OCI-LY3 (cell line): ENCODE measurements at regions not wholly inside any gene's neighbourhood (a gene's known extent, or its start where the extent isn't known, plus 50 kb on each side); places are given as distances from the start of the nearest gene placed in this dataset.

Experiments
- EZH2phosphoT487 ChIP-seq: fragments of 200-600 bp; shearing (Covaris generic); IDR thresholded peaks from 2 replicates; pipeline ENCODE4 v1.6.1; 2018; ENCODE audit warnings: antibody characterized with exemption, mixed run types, low read depth
- TF ChIP-seq, protein P1 (sequence below): fragments of 200-600, 300-600 bp; sonication (generic); IDR thresholded peaks from 2 replicates; pipeline ENCODE4 v1.5.1; 2014; ENCODE audit warnings: antibody characterized with exemption, low read length, low read depth

DNA sequence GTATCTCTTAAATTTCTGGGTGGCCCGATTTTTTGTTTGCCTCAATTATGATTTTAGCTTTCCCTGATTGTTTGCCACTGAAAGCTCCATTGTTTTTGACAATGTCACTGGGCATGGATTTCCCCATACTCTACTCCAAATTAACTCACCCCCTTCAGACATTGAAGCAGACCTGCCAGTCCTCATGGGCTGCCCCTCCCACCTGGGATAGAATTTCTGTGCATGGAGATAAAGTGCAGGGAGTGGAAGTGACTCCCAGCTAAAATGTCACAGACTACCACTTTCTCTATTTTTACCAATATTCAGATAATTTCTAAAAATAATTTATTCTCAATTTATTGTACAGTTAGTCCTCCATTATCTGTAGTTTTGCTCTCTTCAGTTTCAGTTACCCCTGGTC is 79.1 kb upstream of the CLPB start:
- TF ChIP-seq, protein P1, sequence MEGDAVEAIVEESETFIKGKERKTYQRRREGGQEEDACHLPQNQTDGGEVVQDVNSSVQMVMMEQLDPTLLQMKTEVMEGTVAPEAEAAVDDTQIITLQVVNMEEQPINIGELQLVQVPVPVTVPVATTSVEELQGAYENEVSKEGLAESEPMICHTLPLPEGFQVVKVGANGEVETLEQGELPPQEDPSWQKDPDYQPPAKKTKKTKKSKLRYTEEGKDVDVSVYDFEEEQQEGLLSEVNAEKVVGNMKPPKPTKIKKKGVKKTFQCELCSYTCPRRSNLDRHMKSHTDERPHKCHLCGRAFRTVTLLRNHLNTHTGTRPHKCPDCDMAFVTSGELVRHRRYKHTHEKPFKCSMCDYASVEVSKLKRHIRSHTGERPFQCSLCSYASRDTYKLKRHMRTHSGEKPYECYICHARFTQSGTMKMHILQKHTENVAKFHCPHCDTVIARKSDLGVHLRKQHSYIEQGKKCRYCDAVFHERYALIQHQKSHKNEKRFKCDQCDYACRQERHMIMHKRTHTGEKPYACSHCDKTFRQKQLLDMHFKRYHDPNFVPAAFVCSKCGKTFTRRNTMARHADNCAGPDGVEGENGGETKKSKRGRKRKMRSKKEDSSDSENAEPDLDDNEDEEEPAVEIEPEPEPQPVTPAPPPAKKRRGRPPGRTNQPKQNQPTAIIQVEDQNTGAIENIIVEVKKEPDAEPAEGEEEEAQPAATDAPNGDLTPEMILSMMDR = no peak
- TF ChIP-seq EZH2phosphoT487 = no peak
